22Rv1 (cell line): ENCODE measurements at regions not wholly inside any gene's neighbourhood (a gene's known extent, or its start where the extent isn't known, plus 50 kb on each side); places are given as distances from the start of the nearest gene placed in this dataset.

Source experiments
- CTCF ChIP-seq: fragments of 450-650 bp; IDR thresholded peaks from 2 replicates; pipeline ENCODE4 v1.5.1; 2017; ENCODE audit warnings: mild to moderate bottlenecking
- ZFX ChIP-seq: fragments of 450-650 bp; IDR thresholded peaks from 2 replicates; pipeline ENCODE4 v1.6.1; 2017; ENCODE audit warnings: antibody characterized with exemption, borderline replicate concordance

GRCh38 chr10:65294329-65294728 lies 1631.5 kb upstream of the LRRTM3 start:
- TF ChIP-seq CTCF = no peak
- TF ChIP-seq ZFX = no peak
